Activated naive CD8-positive, alpha-beta T cell treated with anti-CD3 and anti-CD28 coated beads for 36 hours (primary cell): ENCODE measurements at regions not wholly inside any gene's neighbourhood (a gene's known extent, or its start where the extent isn't known, plus 50 kb on each side); places are given as distances from the start of the nearest gene placed in this dataset.

Experiments used
- DNase-seq: peaks from one replicate; pipeline ENCODE4 v3.0.0; 2021
- H3K27ac Mint-ChIP-seq: one replicate; pipeline ENCODE4 v1.8.0; 2022; ENCODE audit warnings: mild to moderate bottlenecking, moderate library complexity, mixed read lengths
- H3K27me3 Mint-ChIP-seq: one replicate; pipeline ENCODE4 v1.8.0; 2022; ENCODE audit warnings: mild to moderate bottlenecking, mixed read lengths
- H3K36me3 Mint-ChIP-seq: one replicate; pipeline ENCODE4 v1.8.0; 2021; ENCODE audit warnings: mild to moderate bottlenecking, mixed read lengths
- H3K4me1 Mint-ChIP-seq: one replicate; pipeline ENCODE4 v1.8.0; 2021; ENCODE audit warnings: mixed read lengths
- H3K4me3 Mint-ChIP-seq: one replicate; pipeline ENCODE4 v1.8.0; 2022; ENCODE audit warnings: mild to moderate bottlenecking, moderate library complexity, mixed read lengths
- H3K9me3 Mint-ChIP-seq: one replicate; pipeline ENCODE4 v1.8.0; 2022; ENCODE audit warnings: mixed read lengths

DNA sequence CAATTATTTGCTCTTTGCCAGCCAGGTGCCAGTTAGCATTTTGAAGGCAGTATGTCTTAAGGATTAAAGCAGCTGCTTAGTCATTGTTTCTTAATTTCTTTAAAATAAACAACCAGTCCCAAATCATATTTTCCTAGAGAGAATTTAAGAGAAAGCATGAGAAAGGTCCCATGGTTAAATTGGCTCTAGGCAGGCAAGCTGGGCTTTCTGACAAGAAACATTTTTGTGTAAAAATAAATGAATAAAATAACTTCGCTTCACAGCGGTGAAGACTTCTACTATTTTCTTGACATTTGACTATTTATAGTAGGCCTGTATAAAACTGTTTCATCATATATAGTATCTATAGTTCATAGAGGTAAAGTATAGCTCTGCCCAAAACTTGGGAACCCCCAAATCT, 617.7 kb upstream of the C9orf72 start:
- Mint-ChIP-seq H3K4me3 (no peak overlapping the region), H3K4me1 (no peaks in the 10 kb centered on the region), H3K36me3 (no peaks in the 10 kb centered on the region), H3K9me3 (peaks cover 8% of the 10 kb centered on the region), H3K27me3 (no peaks in the 10 kb centered on the region), H3K27ac (no peak overlapping the region)
- no peak for DNase-seq

DNA sequence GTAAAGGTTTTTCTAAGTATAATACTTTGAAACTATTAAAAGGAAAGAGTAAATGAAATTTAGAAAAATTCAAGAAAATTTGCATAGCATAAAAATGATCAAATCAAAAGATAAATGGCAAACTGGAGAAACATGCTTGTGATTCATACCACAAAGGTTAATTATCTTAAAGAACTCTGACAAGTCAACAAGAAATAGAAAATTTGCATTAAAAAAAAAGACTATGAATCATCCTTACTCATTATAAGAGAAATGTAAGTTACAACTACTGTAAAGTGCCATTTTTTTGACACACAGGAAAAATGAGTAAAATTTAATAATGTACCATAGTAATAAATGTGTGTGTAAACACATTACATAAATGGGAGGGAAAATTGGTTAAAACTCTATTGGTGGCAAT, 624.4 kb upstream of the C9orf72 start:
- no peak overlapping the region for H3K4me3 Mint-ChIP-seq
- no peaks in the 10 kb centered on the region for H3K36me3 Mint-ChIP-seq
- no peaks in the 10 kb centered on the region for H3K4me1 Mint-ChIP-seq
- no peak overlapping the region for H3K27ac Mint-ChIP-seq
- H3K27me3 Mint-ChIP-seq: no peaks in the 10 kb centered on the region
- peaks cover 5% of the 10 kb centered on the region for H3K9me3 Mint-ChIP-seq
- no peak for DNase-seq

DNA sequence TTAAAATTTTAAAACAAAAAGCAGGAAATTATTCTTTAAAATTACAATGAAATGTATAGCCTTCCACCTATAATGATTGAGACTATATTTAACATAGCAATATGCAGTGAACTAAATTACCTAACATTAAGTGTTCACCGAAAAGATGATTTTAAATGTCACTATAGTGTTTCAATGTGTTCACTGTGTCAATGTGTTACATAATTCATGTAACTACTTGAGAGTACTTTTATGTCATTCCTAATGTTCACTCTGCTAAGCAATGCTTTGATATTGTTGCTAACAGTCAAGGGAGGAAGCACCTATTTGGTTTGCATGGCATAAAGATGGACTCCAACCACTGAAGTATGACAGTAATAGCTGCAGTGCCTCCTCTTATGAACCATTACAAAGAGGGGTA, 629.8 kb upstream of the C9orf72 start:
- Mint-ChIP-seq H3K27ac (no peak overlapping the region), H3K27me3 (no peaks in the 10 kb centered on the region), H3K4me3 (no peak overlapping the region), H3K4me1 (no peaks in the 10 kb centered on the region), H3K36me3 (no peaks in the 10 kb centered on the region), H3K9me3 (peaks cover 8% of the 10 kb centered on the region)
- no peak for DNase-seq

DNA sequence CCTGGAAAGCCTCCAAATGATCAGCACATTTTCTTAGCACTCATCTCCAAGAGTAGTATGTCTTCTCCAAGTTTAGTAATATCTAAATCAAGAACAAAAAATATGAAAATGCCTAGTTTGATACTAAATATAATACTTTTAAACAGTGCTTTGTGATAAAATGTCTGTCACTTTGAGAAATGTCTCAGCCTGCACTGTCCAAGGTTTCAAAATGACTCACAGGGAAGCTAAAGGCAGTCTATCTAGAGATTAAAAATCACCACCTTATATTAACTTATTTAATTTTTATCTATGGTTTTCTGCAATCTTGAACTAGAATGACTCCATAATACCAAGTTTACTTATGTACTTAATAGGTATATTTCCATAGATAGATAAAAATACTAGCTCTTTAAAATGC, 633.0 kb upstream of the C9orf72 start:
- no peak overlapping the region for H3K27ac Mint-ChIP-seq
- no peaks in the 10 kb centered on the region for H3K27me3 Mint-ChIP-seq
- no peak overlapping the region for H3K4me3 Mint-ChIP-seq
- H3K36me3 Mint-ChIP-seq: no peaks in the 10 kb centered on the region
- no peaks in the 10 kb centered on the region for H3K4me1 Mint-ChIP-seq
- peaks cover 6% of the 10 kb centered on the region for H3K9me3 Mint-ChIP-seq
- no peak for DNase-seq

DNA sequence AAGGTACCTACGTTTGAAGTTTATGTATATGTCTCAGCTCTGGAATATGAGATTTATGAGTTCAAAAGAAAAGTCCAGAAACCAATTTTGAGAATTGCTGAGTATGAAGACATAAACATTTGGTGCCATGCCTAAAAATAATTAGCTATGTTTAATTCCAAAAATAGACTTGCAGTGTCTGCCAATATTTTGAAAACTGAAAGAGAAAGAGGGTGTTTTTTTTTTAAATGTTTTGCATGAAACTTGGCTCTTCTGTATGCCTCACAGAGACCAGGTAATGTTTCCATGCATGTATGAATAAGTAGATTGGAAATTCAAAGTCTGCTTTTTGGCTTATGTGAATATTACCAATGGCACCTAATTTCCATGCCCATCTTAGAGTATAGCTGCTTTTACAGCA, 634.4 kb upstream of the C9orf72 start:
- Mint-ChIP-seq H3K27ac (no peak overlapping the region), H3K36me3 (no peaks in the 10 kb centered on the region)

DNA sequence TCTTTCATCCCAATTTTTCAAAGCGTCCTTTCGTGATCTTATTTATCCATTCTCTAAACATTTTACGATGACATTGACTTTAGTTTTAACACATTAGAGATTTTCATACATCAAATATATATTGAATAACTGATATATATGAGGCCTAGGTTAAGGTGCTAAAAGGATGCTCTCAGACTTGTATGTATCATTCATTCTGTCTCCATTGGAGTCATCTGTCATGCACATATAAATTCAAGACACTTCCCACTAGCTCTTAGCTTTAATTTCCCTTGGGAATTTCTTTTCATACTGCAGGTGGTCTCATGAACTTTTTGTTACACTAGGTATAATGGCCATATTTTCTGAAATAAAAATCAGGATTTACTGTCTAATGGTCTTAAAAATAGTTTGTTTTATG, 635.8 kb upstream of the C9orf72 start:
- Mint-ChIP-seq H3K4me3 (no peak overlapping the region), H3K4me1 (no peaks in the 10 kb centered on the region), H3K36me3 (no peaks in the 10 kb centered on the region), H3K27ac (no peak overlapping the region), H3K27me3 (no peaks in the 10 kb centered on the region), H3K9me3 (peaks cover 3% of the 10 kb centered on the region)
- DNase-seq: no peak

More for the DNA sequence above, 634.4 kb upstream of the C9orf72 start:
- Mint-ChIP-seq H3K4me3 (no peak overlapping the region), H3K27me3 (no peaks in the 10 kb centered on the region), H3K9me3 (peaks cover 3% of the 10 kb centered on the region), H3K4me1 (no peaks in the 10 kb centered on the region)
- no peak for DNase-seq

DNA sequence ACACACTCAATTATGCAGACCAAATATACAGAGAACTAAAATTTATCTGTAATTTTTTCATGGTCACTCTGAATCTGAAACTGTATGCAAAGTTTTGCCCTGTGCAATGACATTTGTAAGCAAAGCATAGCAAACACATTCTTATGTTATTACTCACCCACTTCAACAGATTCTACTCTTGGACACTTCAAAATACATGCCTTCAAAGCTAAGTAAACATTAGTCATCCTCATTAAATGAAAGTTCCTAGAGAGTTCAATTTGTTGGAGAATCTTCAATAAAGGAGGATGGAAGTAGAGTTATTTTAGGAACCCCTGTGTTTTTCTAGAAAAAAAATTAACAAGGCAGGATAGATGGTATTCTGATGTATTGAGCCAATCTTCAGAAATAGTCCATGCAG, 639.7 kb upstream of the C9orf72 start:
- DNase-seq: no peak
- H3K4me1 Mint-ChIP-seq: no peaks in the 10 kb centered on the region
- no peak overlapping the region for H3K4me3 Mint-ChIP-seq
- no peaks in the 10 kb centered on the region for H3K27me3 Mint-ChIP-seq
- no peaks in the 10 kb centered on the region for H3K9me3 Mint-ChIP-seq
- no peak overlapping the region for H3K27ac Mint-ChIP-seq
- H3K36me3 Mint-ChIP-seq: no peaks in the 10 kb centered on the region

DNA sequence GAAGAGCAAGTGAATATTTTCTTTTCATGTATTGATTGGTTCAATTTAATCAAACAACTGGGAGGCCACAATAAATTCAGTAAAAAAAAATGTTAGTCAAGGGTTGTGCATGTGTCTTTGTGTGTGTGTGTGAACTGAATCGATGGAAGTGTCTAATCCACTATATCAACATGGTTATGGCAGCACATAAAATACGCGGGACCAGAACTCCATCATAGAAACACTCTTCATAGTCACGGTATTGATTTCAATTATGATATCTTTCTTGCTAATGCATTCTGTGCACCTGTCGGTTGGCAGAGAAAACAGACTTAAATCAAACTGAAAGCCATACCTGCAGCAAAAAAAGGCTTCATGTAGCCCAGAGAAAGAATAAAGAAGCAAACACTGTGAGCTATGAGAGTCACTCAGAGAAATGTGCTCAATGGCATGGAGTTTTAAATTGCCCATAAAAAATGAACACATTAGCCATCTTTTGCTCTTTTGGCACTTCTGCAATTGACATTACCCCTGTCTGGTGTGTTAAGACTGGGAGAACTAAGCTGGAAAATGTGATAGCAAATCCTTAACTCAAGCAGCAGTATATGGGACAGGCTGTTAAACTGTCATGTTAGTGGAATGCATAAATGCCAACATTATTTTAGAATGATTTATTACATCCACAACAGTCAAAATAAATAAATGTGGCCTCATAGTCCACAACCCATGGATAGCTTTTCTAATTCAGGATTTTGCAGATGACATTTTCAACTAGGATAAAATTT, 642.4 kb upstream of the C9orf72 start:
- Mint-ChIP-seq H3K4me3 (no peak overlapping the region), H3K9me3 (no peaks in the 10 kb centered on the region), H3K36me3 (no peaks in the 10 kb centered on the region), H3K27me3 (no peaks in the 10 kb centered on the region), H3K27ac (no peak overlapping the region), H3K4me1 (no peaks in the 10 kb centered on the region)
- DNase-seq: no peak

DNA sequence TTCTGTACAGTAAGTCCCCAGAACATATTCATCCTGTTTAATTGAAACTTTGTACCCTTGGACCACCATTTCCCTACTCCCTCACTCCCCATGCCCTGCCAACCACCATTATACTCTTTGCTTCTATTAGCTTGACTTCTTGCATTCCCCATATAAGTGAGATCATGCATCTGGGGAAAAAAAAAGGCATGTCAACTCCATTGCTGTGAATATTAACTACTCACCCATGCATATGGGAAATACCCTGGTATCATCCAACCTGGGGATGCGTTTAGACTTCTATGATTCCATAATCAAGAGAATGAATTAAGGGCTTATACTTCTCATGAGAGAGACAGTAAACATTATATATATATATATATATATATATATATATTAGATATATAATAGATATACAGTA, 659.4 kb upstream of the C9orf72 start:
- no peak for DNase-seq
- Mint-ChIP-seq H3K36me3 (no peaks in the 10 kb centered on the region), H3K27me3 (no peaks in the 10 kb centered on the region), H3K27ac (no peak overlapping the region), H3K9me3 (peaks cover 9% of the 10 kb centered on the region), H3K4me3 (no peak overlapping the region), H3K4me1 (no peaks in the 10 kb centered on the region)

DNA sequence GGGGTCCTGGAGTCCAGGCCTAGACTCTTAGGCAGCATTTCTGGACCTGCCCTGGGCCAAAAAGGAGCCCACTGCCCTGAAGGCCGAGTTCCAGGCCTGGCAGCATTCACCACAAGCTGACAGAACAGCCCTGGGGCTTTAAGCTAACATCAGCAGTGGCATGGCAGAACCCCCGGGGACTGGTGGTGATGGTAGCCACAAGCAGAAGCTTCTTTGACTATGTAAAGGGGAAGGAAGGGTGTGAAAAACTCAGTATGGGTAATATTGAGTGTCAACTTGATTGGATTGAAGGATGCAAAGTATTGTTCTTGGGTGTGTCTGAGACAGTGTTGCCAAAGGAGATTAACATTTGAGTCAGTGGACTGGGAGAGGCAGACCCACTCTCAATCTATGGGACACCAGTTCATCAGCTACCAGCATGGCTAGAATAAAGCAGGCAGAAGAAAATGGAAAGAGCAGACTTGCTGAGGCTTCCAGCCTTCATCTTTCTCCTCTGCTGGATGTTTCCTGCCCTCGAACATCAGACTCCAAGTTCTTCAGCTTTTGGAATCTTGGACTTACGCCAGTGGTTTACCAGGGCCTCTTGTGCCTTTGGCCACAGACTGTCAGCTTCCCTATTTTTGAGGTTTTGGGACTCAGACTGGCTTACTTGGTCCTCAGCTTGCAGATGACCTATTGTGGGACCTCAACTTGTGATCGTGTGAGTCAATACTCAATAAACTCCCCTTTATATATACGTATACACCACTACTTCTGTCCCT, 661.0 kb upstream of the C9orf72 start:
- no peak for DNase-seq
- Mint-ChIP-seq H3K9me3 (peaks cover 9% of the 10 kb centered on the region), H3K36me3 (no peaks in the 10 kb centered on the region), H3K4me3 (no peak overlapping the region), H3K27ac (no peak overlapping the region), H3K4me1 (no peaks in the 10 kb centered on the region), H3K27me3 (no peaks in the 10 kb centered on the region)

DNA sequence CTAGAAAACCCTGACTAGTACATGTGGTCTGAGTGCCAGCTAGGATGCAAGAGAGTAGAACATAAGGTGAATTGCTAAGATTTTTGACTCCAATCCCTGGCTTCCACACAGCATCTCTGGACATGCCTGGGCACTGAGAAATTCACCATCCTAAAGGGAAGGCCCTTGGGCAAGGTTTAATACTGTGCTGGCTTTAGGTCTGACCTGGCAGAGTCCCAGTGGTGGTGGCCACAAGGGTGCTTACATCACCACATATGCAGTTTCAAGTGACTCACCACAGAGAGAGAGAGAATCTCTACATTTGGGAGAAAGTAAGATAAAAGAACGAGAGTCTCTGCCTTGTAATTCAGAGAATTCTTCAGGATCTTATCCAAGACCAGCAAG, 661.6 kb upstream of the C9orf72 start:
- peaks cover 9% of the 10 kb centered on the region for H3K9me3 Mint-ChIP-seq
- no peak overlapping the region for H3K4me3 Mint-ChIP-seq
- no peaks in the 10 kb centered on the region for H3K36me3 Mint-ChIP-seq
- no peak for DNase-seq
- H3K27ac Mint-ChIP-seq: no peak overlapping the region
- H3K4me1 Mint-ChIP-seq: no peaks in the 10 kb centered on the region
- H3K27me3 Mint-ChIP-seq: no peaks in the 10 kb centered on the region

DNA sequence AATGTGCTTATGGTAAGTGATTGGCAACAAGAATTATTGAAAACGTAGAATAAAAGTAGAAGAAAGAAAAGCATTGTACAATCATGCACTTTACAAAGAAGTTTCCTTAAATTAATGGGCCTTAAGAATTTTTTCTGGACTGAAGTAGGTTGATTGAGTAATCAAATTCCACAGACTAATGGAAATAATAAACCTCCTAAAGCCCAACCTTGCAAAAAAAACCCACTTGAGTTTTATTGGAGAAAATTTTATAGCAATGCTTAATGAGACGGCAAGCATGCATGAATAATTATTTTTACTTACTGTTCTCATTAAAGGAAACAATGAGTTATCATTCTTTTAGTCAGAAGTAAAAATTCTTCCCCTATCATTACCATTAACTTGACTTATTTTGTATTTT, 676.1 kb upstream of the C9orf72 start:
- DNase-seq: no peak
- H3K9me3 Mint-ChIP-seq: peaks cover 9% of the 10 kb centered on the region
- no peak overlapping the region for H3K27ac Mint-ChIP-seq
- no peaks in the 10 kb centered on the region for H3K4me1 Mint-ChIP-seq
- H3K4me3 Mint-ChIP-seq: no peak overlapping the region
- no peaks in the 10 kb centered on the region for H3K36me3 Mint-ChIP-seq
- no peaks in the 10 kb centered on the region for H3K27me3 Mint-ChIP-seq

DNA sequence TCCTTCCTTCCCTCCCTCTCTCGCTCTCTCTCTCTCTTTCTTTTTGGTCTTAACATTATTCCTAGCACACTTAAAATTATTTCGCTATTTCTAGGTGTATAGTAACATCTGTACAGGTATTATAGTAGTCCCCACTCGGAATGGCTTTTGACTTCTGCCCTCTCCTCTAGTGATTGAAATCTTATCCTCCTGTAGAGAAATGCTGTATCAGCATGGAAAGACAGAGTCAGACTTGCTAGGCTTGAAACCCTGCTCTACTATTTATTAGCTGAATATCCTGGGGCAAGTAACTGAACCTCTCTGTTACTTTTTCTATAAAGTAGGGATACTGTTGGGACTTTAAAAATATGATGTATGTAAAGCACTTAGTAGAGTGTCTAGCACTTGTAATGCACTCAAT, 681.9 kb upstream of the C9orf72 start:
- Mint-ChIP-seq H3K4me3 (no peak overlapping the region), H3K9me3 (peaks cover 2% of the 10 kb centered on the region), H3K36me3 (no peaks in the 10 kb centered on the region), H3K27ac (no peak overlapping the region), H3K27me3 (no peaks in the 10 kb centered on the region), H3K4me1 (no peaks in the 10 kb centered on the region)
- DNase-seq: no peak

DNA sequence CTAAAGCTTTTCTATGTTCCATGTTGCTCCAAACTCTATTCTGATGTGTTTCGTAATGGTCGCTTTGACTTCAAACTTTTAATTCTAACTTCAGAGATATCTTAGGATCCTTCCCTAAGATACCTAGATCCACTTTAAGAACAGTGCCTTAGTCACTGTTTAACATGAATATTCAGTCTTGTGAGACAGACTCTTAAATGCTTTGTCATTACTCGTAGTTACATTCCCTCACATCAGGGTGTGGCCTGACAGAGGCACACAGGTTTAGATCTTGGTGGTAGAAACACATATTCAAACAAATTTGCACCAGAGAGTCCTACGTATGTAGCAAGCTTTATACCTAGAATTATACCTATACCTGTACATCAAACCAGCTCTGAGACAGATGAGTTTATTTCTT, 687.0 kb upstream of the C9orf72 start:
- no peak overlapping the region for H3K27ac Mint-ChIP-seq
- no peaks in the 10 kb centered on the region for H3K27me3 Mint-ChIP-seq
- H3K36me3 Mint-ChIP-seq: no peaks in the 10 kb centered on the region
- no peaks in the 10 kb centered on the region for H3K4me1 Mint-ChIP-seq
- DNase-seq: no peak
- no peak overlapping the region for H3K4me3 Mint-ChIP-seq
- no peaks in the 10 kb centered on the region for H3K9me3 Mint-ChIP-seq

DNA sequence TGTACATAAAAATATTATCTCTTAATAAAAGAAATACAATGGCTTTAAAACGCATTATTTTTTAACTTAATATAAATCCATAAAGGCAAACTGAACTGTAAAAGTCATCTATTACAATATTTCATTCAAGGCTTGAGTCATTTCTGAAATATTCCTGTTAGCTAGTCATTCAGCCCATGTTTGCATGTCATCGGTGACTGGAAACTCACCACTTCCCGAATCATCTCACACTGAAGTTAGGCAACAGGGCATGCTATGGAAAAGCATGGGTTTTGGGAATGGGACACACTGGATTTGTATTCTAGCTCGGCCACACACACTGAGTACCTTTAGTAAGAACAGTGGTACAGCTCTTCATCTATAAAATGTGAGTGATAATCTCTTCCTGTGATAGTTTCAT, 691.1 kb upstream of the C9orf72 start:
- Mint-ChIP-seq H3K9me3 (peaks cover 4% of the 10 kb centered on the region), H3K27ac (no peak overlapping the region), H3K4me1 (no peaks in the 10 kb centered on the region), H3K27me3 (no peaks in the 10 kb centered on the region), H3K4me3 (no peak overlapping the region), H3K36me3 (no peaks in the 10 kb centered on the region)
- DNase-seq: no peak

DNA sequence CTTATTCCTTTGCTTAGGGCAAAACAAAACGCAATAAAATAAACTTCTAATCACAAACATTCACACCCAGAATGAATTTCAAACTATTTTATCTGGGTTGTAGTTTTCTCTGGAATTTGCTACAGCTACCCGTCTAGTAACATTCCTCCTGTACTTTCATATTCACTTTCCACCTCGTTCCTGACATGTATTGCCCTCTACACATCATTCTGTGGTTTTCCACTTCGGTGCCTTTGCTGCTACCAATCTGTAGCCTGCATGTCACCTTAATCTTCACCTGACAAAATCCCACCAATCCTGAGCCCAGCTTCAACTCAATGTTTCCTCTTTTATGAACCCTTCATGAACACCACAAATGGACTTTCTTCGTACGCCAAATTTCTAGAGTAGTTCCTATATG, 694.1 kb upstream of the C9orf72 start:
- peaks cover 4% of the 10 kb centered on the region for H3K9me3 Mint-ChIP-seq

More for the DNA sequence above, 694.1 kb upstream of the C9orf72 start:
- no peaks in the 10 kb centered on the region for H3K27me3 Mint-ChIP-seq
- no peak for DNase-seq
- no peaks in the 10 kb centered on the region for H3K36me3 Mint-ChIP-seq
- H3K27ac Mint-ChIP-seq: no peak overlapping the region
- H3K4me3 Mint-ChIP-seq: no peak overlapping the region
- no peaks in the 10 kb centered on the region for H3K4me1 Mint-ChIP-seq
